Kidney (tissue), 13 donors: ENCODE measurements at regions not wholly inside any gene's neighbourhood (a gene's known extent, or its start where the extent isn't known, plus 50 kb on each side); places are given as distances from the start of the nearest gene placed in this dataset.

Experiments
- DNase-seq, 5 donors: peaks; one replicate each; pipeline ENCODE4 v3.0.0-alpha.2; 2013 to 2020
- FAIRE-seq: peaks from 2 replicates; lab custom pipeline; 2012; peaks lifted over from hg19 to GRCh38; lab: Jason Lieb, UNC
- H3K27ac ChIP-seq, 2 donors: one replicate each; pipeline ENCODE4 v1.7.0; 2013; ENCODE audit warnings: low read depth in 2 of 2, low read length in 2 of 2, inconsistent platforms in 1 of 2
- H3K27me3 ChIP-seq: one replicate; pipeline ENCODE4 v1.7.1; 2013; ENCODE audit warnings: low read length, inconsistent platforms; ENCODE audit not compliant: control insufficient read depth, insufficient read depth
- H3K36me3 ChIP-seq, 3 donors: one replicate each; pipeline versions ENCODE4 v1.7.0 to v1.7.1; 2013; ENCODE audit warnings: low read length in 3 of 3, control low read depth in 1 of 3, inconsistent platforms in 1 of 3; ENCODE audit not compliant: insufficient read depth in 3 of 3, control insufficient read depth in 2 of 3
- H3K4me1 ChIP-seq, 3 donors: one replicate each; pipeline versions ENCODE4 v1.7.0 to v1.7.1; 2013; ENCODE audit warnings: low read length in 3 of 3, inconsistent platforms in 1 of 3, low read depth in 1 of 3; ENCODE audit not compliant: control insufficient read depth in 2 of 3, insufficient read depth in 2 of 3
- H3K4me3 ChIP-seq, 3 donors: one replicate each; pipeline versions ENCODE4 v1.7.0 to v1.8.1; 2013; ENCODE audit warnings: low read length in 3 of 3, control low read depth in 1 of 3, inconsistent platforms in 1 of 3
- H3K9ac ChIP-seq, 3 donors: one replicate each; pipeline versions ENCODE4 v1.7.0 to v1.7.1; 2013; ENCODE audit warnings: low read length in 3 of 3, control low read depth in 1 of 3, inconsistent platforms in 1 of 3
- H3K9me3 ChIP-seq, 3 donors: one replicate each; pipeline versions ENCODE4 v1.7.0 to v1.7.1; 2013; ENCODE audit warnings: low read length in 3 of 3, control low read depth in 1 of 3, inconsistent platforms in 1 of 3; ENCODE audit not compliant: control insufficient read depth in 2 of 3, insufficient read depth in 1 of 3
- intact Hi-C: fragments of 100-400 bp; cut with DNase I; formaldehyde crosslinking; loops from one replicate; pipeline ENCODE4 v1.11.1; 2022
- TF ChIP-seq, protein P1 (sequence below): IDR thresholded peaks from 3 replicates; pipeline ENCODE4 v1.5.1; 2012; ENCODE audit warnings: mild to moderate bottlenecking, moderate library complexity, borderline replicate concordance; ENCODE audit not compliant: insufficient read depth; ENCODE audit errors: extremely low read depth
- donor health status: control.
- donor health status: control.
- donor health status: control.
- donor health status: control.
- donor health status: control.
- donor health status: DM: yes; HTN: yes; CAD: no.
- donor health status: Normal renal cell carcinoma (clear cell type).

- Histone ChIP-seq H3K4me3 (no peak overlapping the region), H3K27ac (no peak overlapping the region), H3K36me3 (no peaks in the 10 kb centered on the region), H3K4me1 (no peaks in the 10 kb centered on the region), H3K9ac (no peak overlapping the region), H3K27me3 (no peaks in the 10 kb centered on the region), H3K9me3 (no peaks in the 10 kb centered on the region)
- no peak for DNase-seq
- no peak for FAIRE-seq
- intact Hi-C loops = no loop called here
- TF ChIP-seq, protein P1, sequence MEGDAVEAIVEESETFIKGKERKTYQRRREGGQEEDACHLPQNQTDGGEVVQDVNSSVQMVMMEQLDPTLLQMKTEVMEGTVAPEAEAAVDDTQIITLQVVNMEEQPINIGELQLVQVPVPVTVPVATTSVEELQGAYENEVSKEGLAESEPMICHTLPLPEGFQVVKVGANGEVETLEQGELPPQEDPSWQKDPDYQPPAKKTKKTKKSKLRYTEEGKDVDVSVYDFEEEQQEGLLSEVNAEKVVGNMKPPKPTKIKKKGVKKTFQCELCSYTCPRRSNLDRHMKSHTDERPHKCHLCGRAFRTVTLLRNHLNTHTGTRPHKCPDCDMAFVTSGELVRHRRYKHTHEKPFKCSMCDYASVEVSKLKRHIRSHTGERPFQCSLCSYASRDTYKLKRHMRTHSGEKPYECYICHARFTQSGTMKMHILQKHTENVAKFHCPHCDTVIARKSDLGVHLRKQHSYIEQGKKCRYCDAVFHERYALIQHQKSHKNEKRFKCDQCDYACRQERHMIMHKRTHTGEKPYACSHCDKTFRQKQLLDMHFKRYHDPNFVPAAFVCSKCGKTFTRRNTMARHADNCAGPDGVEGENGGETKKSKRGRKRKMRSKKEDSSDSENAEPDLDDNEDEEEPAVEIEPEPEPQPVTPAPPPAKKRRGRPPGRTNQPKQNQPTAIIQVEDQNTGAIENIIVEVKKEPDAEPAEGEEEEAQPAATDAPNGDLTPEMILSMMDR = no peak
These were observed 257.6 kb upstream of the CXXC4 start for GRCh38 chr4:104752337-104752736.

GRCh38 chr4:104756837-104757236 is 262.1 kb upstream of the CXXC4 start:
- no peak overlapping the region for H3K9ac ChIP-seq
- no peaks in the 10 kb centered on the region for H3K9me3 ChIP-seq
- FAIRE-seq = no peak
- H3K27ac ChIP-seq = no peak overlapping the region
- H3K4me1 ChIP-seq = no peaks in the 10 kb centered on the region
- TF ChIP-seq, protein P1 = no peak
- DNase-seq = no peak
- no peaks in the 10 kb centered on the region for H3K27me3 ChIP-seq
- no peaks in the 10 kb centered on the region for H3K36me3 ChIP-seq
- H3K4me3 ChIP-seq = no peak overlapping the region
- intact Hi-C loops = no loop called here

DNA sequence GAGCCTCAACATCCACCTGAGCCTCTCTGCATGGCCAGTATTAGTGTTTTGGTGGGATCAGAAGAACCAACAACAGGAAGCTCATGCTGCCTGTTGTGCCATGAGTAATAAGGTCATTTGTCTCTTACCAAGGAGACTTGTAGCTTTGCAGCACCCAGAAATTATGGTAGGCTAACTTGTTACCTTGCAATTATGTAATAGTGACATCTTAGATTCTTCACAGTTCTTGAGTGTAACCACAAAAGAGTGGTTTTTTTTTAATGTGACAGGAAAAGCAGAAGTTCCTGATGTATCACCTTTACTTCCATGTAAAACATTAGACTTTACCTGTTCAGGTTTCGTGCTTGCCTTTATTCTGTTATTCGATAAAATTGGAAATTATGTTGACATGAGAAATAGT is 263.9 kb upstream of the CXXC4 start:
- no peaks in the 10 kb centered on the region for H3K36me3 ChIP-seq
- intact Hi-C loops = no loop called here
- TF ChIP-seq, protein P1 = no peak
- FAIRE-seq (no peak), DNase-seq (no peak)
- no peaks in the 10 kb centered on the region for H3K27me3 ChIP-seq
- no peaks in the 10 kb centered on the region for H3K9me3 ChIP-seq
- H3K27ac ChIP-seq = no peak overlapping the region
- no peak overlapping the region for H3K9ac ChIP-seq
- no peaks in the 10 kb centered on the region for H3K4me1 ChIP-seq
- no peak overlapping the region for H3K4me3 ChIP-seq

- intact Hi-C loops = no loop called here
- DNase-seq (no peak), FAIRE-seq (no peak)
- TF ChIP-seq, protein P1 = no peak
- no peaks in the 10 kb centered on the region for H3K9me3 ChIP-seq
- no peak overlapping the region for H3K4me3 ChIP-seq
- H3K27me3 ChIP-seq = no peaks in the 10 kb centered on the region
- H3K4me1 ChIP-seq = no peaks in the 10 kb centered on the region
- no peaks in the 10 kb centered on the region for H3K36me3 ChIP-seq
- no peak overlapping the region for H3K27ac ChIP-seq
- H3K9ac ChIP-seq = no peak overlapping the region
These were observed 269.0 kb upstream of the CXXC4 start for GRCh38 chr4:104763554-104764222.
